ENCODE measurements at regions not wholly inside any gene's neighbourhood (a gene's known extent, or its start where the extent isn't known, plus 50 kb on each side); places are given as distances from the start of the nearest gene placed in this dataset.

- ATAC-seq: no peak
- TF ChIP-seq, protein P1, sequence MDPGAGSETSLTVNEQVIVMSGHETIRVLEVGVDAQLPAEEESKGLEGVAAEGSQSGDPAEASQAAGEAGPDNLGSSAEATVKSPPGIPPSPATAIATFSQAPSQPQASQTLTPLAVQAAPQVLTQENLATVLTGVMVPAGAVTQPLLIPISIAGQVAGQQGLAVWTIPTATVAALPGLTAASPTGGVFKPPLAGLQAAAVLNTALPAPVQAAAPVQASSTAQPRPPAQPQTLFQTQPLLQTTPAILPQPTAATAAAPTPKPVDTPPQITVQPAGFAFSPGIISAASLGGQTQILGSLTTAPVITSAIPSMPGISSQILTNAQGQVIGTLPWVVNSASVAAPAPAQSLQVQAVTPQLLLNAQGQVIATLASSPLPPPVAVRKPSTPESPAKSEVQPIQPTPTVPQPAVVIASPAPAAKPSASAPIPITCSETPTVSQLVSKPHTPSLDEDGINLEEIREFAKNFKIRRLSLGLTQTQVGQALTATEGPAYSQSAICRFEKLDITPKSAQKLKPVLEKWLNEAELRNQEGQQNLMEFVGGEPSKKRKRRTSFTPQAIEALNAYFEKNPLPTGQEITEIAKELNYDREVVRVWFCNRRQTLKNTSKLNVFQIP (CRISPR knock-in tag; IDR thresholded peaks at IDR 0.05; ENCODE audit: borderline replicate concordance, low read depth): no peak
- TF ChIP-seq ARNTL (CRISPR knock-in tag; IDR thresholded peaks at IDR 0.05; ENCODE audit: borderline replicate concordance, low read depth) (no peak), ZC3H10 (CRISPR knock-in tag; IDR thresholded peaks at IDR 0.05) (no peak), ZFP3 (CRISPR knock-in tag; IDR thresholded peaks at IDR 0.05) (no peak), ZFP30 (CRISPR knock-in tag; IDR thresholded peaks at IDR 0.05) (no peak), RARB (CRISPR knock-in tag; IDR thresholded peaks at IDR 0.05) (no peak), GLIS3 (CRISPR knock-in tag; IDR thresholded peaks at IDR 0.05) (no peak), TSHZ2 (CRISPR knock-in tag; IDR thresholded peaks at IDR 0.05) (no peak), CSDC2 (CRISPR knock-in tag; IDR thresholded peaks at IDR 0.05) (no peak), BACH2 (CRISPR knock-in tag; IDR thresholded peaks at IDR 0.05; ENCODE audit: borderline replicate concordance) (no peak), PPARA (CRISPR knock-in tag; IDR thresholded peaks at IDR 0.05; ENCODE audit: borderline replicate concordance) (no peak), SNAI2 (CRISPR knock-in tag; IDR thresholded peaks at IDR 0.05) (no peak)
Measured at GRCh38 chr22:49294656-49295464, 532.8 kb downstream of the BRD1 start.

DNA sequence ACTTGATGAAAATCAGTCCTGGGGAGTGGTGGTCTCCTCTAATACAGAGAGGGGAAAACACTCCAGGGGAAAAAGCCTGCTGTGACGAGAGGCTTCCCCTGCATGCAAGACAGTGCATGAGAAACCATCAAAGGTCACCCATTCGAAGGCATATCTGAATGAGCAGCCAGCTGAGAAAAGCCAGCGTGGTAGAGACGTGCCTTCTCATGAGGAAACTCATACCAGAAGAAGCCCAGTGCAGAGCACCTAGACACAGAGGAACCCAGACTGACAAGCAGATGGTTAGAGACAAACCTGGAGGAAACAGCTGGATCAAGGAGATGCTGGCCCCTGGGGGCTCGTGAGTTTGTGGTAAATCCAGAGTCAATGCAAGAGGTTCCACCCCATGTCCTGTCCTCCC lies 534.8 kb downstream of the BRD1 start:
- ATAC-seq: no peak
- TF ChIP-seq TSHZ2 (CRISPR knock-in tag; IDR thresholded peaks at IDR 0.05): no peak

DNA sequence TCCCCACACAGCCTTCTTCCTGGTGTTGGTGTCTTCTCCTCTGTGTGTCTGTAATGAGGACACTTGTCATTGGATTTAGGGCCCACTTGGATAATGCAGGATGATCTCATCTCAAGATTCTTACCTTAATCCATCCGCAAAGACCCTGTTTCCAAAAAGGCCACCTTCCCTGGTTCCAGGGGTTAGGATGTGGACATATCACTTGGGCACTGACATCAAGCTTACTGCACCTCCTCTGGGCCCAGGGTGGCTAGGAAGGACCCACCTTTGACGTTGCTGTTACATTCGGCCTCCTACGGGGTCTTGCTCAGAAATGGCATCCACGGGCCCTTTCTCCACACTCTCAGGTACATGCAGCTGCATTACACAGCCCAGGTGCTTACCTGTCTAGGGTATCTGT lies 535.9 kb downstream of the BRD1 start:
- no peak for ATAC-seq

More for the DNA sequence above, 535.9 kb downstream of the BRD1 start:
- no peak for TF ChIP-seq PPARA (CRISPR knock-in tag; IDR thresholded peaks at IDR 0.05; ENCODE audit: borderline replicate concordance)
- TF ChIP-seq, protein P2, sequence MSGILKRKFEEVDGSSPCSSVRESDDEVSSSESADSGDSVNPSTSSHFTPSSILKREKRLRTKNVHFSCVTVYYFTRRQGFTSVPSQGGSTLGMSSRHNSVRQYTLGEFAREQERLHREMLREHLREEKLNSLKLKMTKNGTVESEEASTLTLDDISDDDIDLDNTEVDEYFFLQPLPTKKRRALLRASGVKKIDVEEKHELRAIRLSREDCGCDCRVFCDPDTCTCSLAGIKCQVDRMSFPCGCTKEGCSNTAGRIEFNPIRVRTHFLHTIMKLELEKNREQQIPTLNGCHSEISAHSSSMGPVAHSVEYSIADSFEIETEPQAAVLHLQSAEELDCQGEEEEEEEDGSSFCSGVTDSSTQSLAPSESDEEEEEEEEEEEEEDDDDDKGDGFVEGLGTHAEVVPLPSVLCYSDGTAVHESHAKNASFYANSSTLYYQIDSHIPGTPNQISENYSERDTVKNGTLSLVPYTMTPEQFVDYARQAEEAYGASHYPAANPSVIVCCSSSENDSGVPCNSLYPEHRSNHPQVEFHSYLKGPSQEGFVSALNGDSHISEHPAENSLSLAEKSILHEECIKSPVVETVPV (CRISPR knock-in tag; IDR thresholded peaks at IDR 0.05): no peak
- TF ChIP-seq, protein P3, sequence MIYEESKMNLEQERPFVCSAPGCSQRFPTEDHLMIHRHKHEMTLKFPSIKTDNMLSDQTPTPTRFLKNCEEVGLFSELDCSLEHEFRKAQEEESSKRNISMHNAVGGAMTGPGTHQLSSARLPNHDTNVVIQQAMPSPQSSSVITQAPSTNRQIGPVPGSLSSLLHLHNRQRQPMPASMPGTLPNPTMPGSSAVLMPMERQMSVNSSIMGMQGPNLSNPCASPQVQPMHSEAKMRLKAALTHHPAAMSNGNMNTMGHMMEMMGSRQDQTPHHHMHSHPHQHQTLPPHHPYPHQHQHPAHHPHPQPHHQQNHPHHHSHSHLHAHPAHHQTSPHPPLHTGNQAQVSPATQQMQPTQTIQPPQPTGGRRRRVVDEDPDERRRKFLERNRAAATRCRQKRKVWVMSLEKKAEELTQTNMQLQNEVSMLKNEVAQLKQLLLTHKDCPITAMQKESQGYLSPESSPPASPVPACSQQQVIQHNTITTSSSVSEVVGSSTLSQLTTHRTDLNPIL (CRISPR knock-in tag; IDR thresholded peaks at IDR 0.05; ENCODE audit: low read depth): no peak
- TF ChIP-seq ZNF70 (CRISPR knock-in tag; IDR thresholded peaks at IDR 0.05): no peak
- no peak for TF ChIP-seq RARB (CRISPR knock-in tag; IDR thresholded peaks at IDR 0.05)
- no peak for TF ChIP-seq GLIS3 (CRISPR knock-in tag; IDR thresholded peaks at IDR 0.05)
- TF ChIP-seq SNAI2 (CRISPR knock-in tag; IDR thresholded peaks at IDR 0.05): no peak
- no peak for TF ChIP-seq TOX (CRISPR knock-in tag; IDR thresholded peaks at IDR 0.05; ENCODE audit: borderline replicate concordance)
- TF ChIP-seq ISL1 (CRISPR knock-in tag; IDR thresholded peaks at IDR 0.05): no peak
- no peak for TF ChIP-seq BACH2 (CRISPR knock-in tag; IDR thresholded peaks at IDR 0.05; ENCODE audit: borderline replicate concordance)
- no peak for TF ChIP-seq ZNF8 (CRISPR knock-in tag; IDR thresholded peaks at IDR 0.05)
- no peak for TF ChIP-seq ARNTL (CRISPR knock-in tag; IDR thresholded peaks at IDR 0.05; ENCODE audit: borderline replicate concordance, low read depth)
- TF ChIP-seq CSDC2 (CRISPR knock-in tag; IDR thresholded peaks at IDR 0.05): no peak
- no peak for TF ChIP-seq ZFP30 (CRISPR knock-in tag; IDR thresholded peaks at IDR 0.05)
- no peak for TF ChIP-seq PATZ1 (CRISPR knock-in tag; IDR thresholded peaks at IDR 0.05; ENCODE audit: borderline replicate concordance)
- TF ChIP-seq ESRRG (CRISPR knock-in tag; IDR thresholded peaks at IDR 0.05): no peak
- TF ChIP-seq ZFP3 (CRISPR knock-in tag; IDR thresholded peaks at IDR 0.05): no peak
- no peak for TF ChIP-seq OSR1 (CRISPR knock-in tag; IDR thresholded peaks at IDR 0.05)
- no peak for TF ChIP-seq TCF4 (CRISPR knock-in tag; IDR thresholded peaks at IDR 0.05; ENCODE audit: borderline replicate concordance)

All from SK-N-SH treated with all-trans-retinoic acid at 6 μM for 48 hours (cell line).